Kidney capillary endothelial cell (primary cell): ENCODE measurements at regions not wholly inside any gene's neighbourhood (a gene's known extent, or its start where the extent isn't known, plus 50 kb on each side); places are given as distances from the start of the nearest gene placed in this dataset.

Experiments used
- DNase-seq: peaks from one replicate; pipeline ENCODE4 v3.0.0-alpha.2; 2018; ENCODE audit warnings: low spot score

GRCh38 chr4:126038502-126039144 lies 723.9 kb downstream of the FAT4 start:
- DNase-seq: no peak

GRCh38 chr4:126046081-126046614 lies 731.4 kb downstream of the FAT4 start:
- DNase-seq: no peak

GRCh38 chr4:126047114-126047513 lies 732.4 kb downstream of the FAT4 start:
- no peak for DNase-seq

GRCh38 chr4:126051689-126052424 lies 737.1 kb downstream of the FAT4 start:
- peak; percentile 3 for DNase-seq

- no peak for DNase-seq
Measured at GRCh38 chr4:126056116-126056650, 741.4 kb downstream of the FAT4 start.

GRCh38 chr4:126057371-126057770 lies 742.6 kb downstream of the FAT4 start:
- no peak for DNase-seq

- DNase-seq: no peak
Measured at GRCh38 chr4:126058596-126058995, 743.8 kb downstream of the FAT4 start.

GRCh38 chr4:126061655-126062054 lies 746.9 kb downstream of the FAT4 start:
- no peak for DNase-seq

GRCh38 chr4:126065016-126065415 lies 750.3 kb downstream of the FAT4 start:
- no peak for DNase-seq

GRCh38 chr4:126071346-126072333 lies 756.9 kb downstream of the FAT4 start:
- no peak for DNase-seq

- no peak for DNase-seq
Measured at GRCh38 chr4:126081336-126081735, 766.6 kb downstream of the FAT4 start.

- DNase-seq: no peak
Measured at GRCh38 chr4:126086041-126086440, 771.3 kb downstream of the FAT4 start.

- no peak for DNase-seq
Measured at GRCh38 chr4:126087101-126087500, 772.3 kb downstream of the FAT4 start.

GRCh38 chr4:126097155-126097799 lies 782.5 kb downstream of the FAT4 start:
- no peak for DNase-seq

- no peak for DNase-seq
Measured at GRCh38 chr4:126106658-126107057, 791.9 kb downstream of the FAT4 start.

GRCh38 chr4:126109836-126110235 lies 795.1 kb downstream of the FAT4 start:
- DNase-seq: no peak

- no peak for DNase-seq
Measured at GRCh38 chr4:126113058-126113457, 798.3 kb downstream of the FAT4 start.

GRCh38 chr4:126123611-126124325 lies 809.0 kb downstream of the FAT4 start:
- no peak for DNase-seq

- no peak for DNase-seq
Measured at GRCh38 chr4:126124818-126125217, 810.1 kb downstream of the FAT4 start.

- peak; percentile 69 for DNase-seq
Measured at GRCh38 chr4:126130215-126130614, 815.5 kb downstream of the FAT4 start.
